Right atrium auricular region (tissue), 2 donors: ENCODE measurements at regions not wholly inside any gene's neighbourhood (a gene's known extent, or its start where the extent isn't known, plus 50 kb on each side); places are given as distances from the start of the nearest gene placed in this dataset.

ENCODE experiments used
- DNase-seq: peaks from one replicate; pipeline ENCODE4 v3.0.0-alpha.2; 2019; ENCODE audit warnings: low spot score
- H3K27ac ChIP-seq, 2 donors: fragments of 200-600 bp; sonication (generic); 1 replicate in 1 of 2; 2 replicates in 1 of 2; pipeline ENCODE4 v1.5.1; 2016 to 2019
- H3K27me3 ChIP-seq, 2 donors: fragments of 200-600 bp; sonication (generic); one replicate each; pipeline versions ENCODE4 v1.5.1 to v1.6.0; 2017 to 2019
- H3K36me3 ChIP-seq: fragments of 200-600 bp; sonication (generic); one replicate; pipeline ENCODE4 v1.5.1; 2016
- H3K4me1 ChIP-seq, 2 donors: fragments of 200-600 bp; sonication (generic); one replicate each; pipeline versions ENCODE4 v1.5.1 to v1.6.0; 2017 to 2019
- H3K4me3 ChIP-seq, 2 donors: fragments of 200-600 bp; sonication (generic); 1 replicate in 1 of 2; 2 replicates in 1 of 2; pipeline ENCODE4 v1.5.1; 2017 to 2019; ENCODE audit warnings: mild to moderate bottlenecking in 1 of 2, moderate library complexity in 1 of 2
- H3K9me3 ChIP-seq, 2 donors: fragments of 200-600 bp; sonication (generic); one replicate each; pipeline ENCODE4 v1.5.1; 2019
- CTCF ChIP-seq, 2 donors: fragments of 200-600 bp; sonication (generic); IDR thresholded peaks; one replicate each; pipeline ENCODE4 v1.5.1; 2019; ENCODE audit warnings: antibody characterized with exemption in 2 of 2

DNA sequence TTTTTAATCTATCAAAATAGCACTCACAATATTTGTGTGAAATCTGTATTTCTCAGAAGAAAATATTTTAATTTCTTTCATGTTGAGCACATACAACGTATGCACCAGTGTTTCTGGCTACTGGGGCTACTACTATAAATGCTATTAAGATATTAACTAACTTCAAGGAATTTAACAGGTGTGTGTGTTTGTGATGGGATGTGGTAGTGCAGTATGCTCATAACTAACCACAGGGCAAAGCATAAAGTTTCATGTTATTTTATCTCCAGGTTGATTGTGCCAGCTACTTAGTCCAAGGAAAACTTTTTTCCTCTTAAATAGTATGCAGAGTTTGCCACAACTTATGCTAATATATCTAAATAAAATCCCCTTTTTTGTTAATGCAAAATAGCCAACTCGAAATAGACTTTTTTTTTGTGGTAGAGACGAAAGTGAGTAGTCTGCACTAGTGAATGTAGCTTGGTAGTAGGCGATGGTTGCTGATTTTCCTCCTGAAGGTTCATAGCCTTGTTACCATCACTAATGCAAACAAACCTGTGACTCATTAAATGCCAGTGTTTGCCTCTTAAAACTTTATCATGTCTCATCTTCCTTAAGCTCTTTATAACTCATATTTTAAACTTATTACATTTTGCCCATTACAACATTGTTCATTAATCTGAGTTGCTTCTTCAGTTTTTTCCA lies 565.5 kb upstream of the ANO3 start:
- no peak overlapping the region for H3K4me3 ChIP-seq
- no peaks in the 10 kb centered on the region for H3K27me3 ChIP-seq
- DNase-seq, result no peak
- H3K4me1 ChIP-seq, result no peaks in the 10 kb centered on the region
- no peaks in the 10 kb centered on the region for H3K36me3 ChIP-seq
- H3K27ac ChIP-seq, result no peak overlapping the region
- TF ChIP-seq CTCF (IDR thresholded peaks at IDR 0.05), result no peak
- peaks cover 0 to 5% of the 10 kb centered on the region in 2 donors for H3K9me3 ChIP-seq

DNA sequence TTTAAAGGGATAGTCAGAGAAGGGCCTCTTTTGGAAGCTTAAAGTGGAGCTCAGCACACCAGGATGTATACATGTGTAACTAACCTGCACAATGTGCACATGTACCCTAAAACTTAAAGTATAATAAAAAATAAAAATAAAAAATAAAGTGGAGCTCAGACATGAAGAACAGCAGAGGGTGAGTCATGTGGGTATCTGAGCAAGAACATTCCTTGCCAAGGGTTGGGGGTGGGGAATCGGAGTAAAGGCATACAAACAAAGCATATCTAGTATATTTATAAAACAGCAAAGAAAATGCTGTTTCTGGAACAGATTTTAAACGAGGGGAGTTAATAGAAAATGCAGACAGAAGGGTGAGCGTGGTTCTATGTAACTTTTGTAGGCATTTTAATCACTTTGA lies 562.6 kb upstream of the ANO3 start:
- Histone ChIP-seq H3K4me3 (no peak overlapping the region), H3K27ac (no peak overlapping the region), H3K9me3 (no peaks in the 10 kb centered on the region), H3K4me1 (no peaks in the 10 kb centered on the region), H3K27me3 (no peaks in the 10 kb centered on the region), H3K36me3 (no peaks in the 10 kb centered on the region)
- TF ChIP-seq CTCF (IDR thresholded peaks at IDR 0.05), result no peak
- DNase-seq, result no peak

DNA sequence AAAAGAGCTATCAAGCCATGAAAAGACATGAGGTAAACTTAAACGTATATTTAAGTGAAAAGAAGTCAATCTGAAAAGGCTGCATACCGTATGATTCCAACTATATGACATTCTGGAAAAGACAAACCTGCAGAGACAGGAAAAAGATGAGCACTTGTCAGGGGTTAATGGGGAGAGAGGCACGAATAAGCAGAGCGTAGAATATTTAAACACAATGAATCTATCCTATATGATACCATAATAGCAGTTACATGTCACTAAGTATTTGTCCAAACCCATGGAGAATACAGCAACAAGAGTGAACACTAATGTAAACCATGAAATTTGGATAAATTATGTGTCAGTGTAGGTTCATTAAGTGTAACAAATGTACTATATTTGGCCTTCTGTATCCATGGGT lies 560.3 kb upstream of the ANO3 start:
- Histone ChIP-seq H3K36me3 (no peaks in the 10 kb centered on the region), H3K4me3 (no peak overlapping the region), H3K4me1 (no peaks in the 10 kb centered on the region), H3K9me3 (no peaks in the 10 kb centered on the region), H3K27ac (no peak overlapping the region), H3K27me3 (no peaks in the 10 kb centered on the region)
- TF ChIP-seq CTCF (IDR thresholded peaks at IDR 0.05), result no peak
- no peak for DNase-seq

DNA sequence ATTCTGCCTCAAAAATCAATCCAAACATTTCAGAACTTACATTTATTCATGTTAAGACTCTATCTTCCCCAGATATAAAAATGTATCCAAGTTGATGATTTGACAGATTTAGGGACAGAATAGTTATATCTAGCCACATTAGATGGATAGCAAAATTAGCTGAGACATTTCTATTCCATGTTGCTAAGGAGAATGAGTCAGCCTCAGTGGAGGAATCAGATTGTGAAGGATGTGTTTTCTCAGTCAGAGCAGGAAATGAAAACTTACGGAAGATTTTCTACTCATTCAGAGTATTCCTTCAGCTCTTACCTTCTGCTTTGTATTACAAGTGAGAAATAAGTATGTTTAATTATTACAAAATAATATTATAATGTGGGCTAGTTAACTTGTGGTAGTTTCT lies 556.3 kb upstream of the ANO3 start:
- Histone ChIP-seq H3K9me3 (no peaks in the 10 kb centered on the region), H3K4me3 (no peak overlapping the region), H3K27me3 (no peaks in the 10 kb centered on the region), H3K36me3 (no peaks in the 10 kb centered on the region), H3K4me1 (no peaks in the 10 kb centered on the region), H3K27ac (no peak overlapping the region)
- no peak for TF ChIP-seq CTCF (IDR thresholded peaks at IDR 0.05)
- DNase-seq, result no peak

DNA sequence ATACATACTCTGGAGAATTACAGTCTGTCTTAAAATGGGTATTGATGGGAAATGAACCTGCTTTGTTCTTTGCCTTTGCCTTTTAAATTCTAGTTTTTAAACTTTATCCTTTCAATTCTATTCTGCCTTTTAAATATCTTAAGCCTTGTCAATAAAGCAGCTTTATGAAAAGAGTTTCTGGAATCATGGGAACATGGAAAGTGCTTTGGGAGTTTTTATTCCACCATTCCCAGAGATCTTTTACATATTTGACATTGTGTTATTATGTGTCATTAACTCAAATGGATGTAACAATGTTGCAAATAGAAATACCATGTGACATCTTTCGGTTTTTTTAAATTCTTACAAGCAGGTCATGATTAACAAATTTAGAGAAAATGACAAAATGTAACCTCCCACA lies 555.7 kb upstream of the ANO3 start:
- Histone ChIP-seq H3K27me3 (no peaks in the 10 kb centered on the region), H3K9me3 (no peaks in the 10 kb centered on the region), H3K27ac (no peak overlapping the region), H3K36me3 (no peaks in the 10 kb centered on the region), H3K4me1 (no peaks in the 10 kb centered on the region), H3K4me3 (no peak overlapping the region)
- DNase-seq, result no peak
- TF ChIP-seq CTCF (IDR thresholded peaks at IDR 0.05), result no peak

DNA sequence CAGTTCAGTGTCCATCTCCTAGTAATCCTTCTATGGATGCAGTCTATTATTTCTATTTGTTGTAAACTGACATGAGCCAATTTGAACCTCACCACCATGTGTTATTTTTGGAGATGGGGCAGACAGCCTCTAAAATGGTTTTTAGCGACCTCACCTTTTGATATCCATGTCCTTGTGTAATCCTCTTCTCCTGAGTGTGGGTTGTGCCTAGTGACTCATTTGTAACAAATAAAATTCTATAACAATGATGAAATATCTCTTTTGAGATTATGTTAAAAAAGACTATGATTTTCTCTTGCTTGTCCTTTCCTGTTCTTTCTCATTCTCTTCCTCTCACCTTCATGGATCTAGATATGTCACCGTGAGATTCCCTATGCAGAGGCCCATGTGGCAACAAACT lies 554.6 kb upstream of the ANO3 start:
- Histone ChIP-seq H3K9me3 (peaks cover 0 to under 1% of the 10 kb centered on the region in 2 donors), H3K4me3 (no peak overlapping the region), H3K27ac (no peak overlapping the region), H3K4me1 (no peaks in the 10 kb centered on the region), H3K36me3 (no peaks in the 10 kb centered on the region), H3K27me3 (no peaks in the 10 kb centered on the region)
- TF ChIP-seq CTCF (IDR thresholded peaks at IDR 0.05), result no peak
- DNase-seq, result no peak
